ENCODE measurements at regions not wholly inside any gene's neighbourhood (a gene's known extent, or its start where the extent isn't known, plus 50 kb on each side); places are given as distances from the start of the nearest gene placed in this dataset.

- TF ChIP-seq POLR2A (IDR thresholded peaks at IDR 0.05; ENCODE audit: control extremely low read depth in 1 of 2, low read depth in 2 of 2, low read length in 2 of 2) = no peak
- no peak for TF ChIP-seq E2F6 (IDR thresholded peaks at IDR 0.05)
- no peak for TF ChIP-seq HDAC2 (IDR thresholded peaks at IDR 0.05; ENCODE audit: borderline replicate concordance in 1 of 2, low read depth in 2 of 2, low read length in 2 of 2)
- TF ChIP-seq EZH2 (IDR thresholded peaks at IDR 0.05; ENCODE audit: low read depth, low read length, severe bottlenecking) = no peak
- TF ChIP-seq, protein P1, sequence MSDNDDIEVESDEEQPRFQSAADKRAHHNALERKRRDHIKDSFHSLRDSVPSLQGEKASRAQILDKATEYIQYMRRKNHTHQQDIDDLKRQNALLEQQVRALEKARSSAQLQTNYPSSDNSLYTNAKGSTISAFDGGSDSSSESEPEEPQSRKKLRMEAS (IDR thresholded peaks at IDR 0.05) = no peak
- TF ChIP-seq SIN3A (conservative IDR thresholded peaks at IDR 0.05 in 1 of 2, IDR thresholded peaks at IDR 0.05 in 1 of 2; ENCODE audit: low read depth in 1 of 2, low read length in 2 of 2) = no peak
- TF ChIP-seq RAD21 (IDR thresholded peaks at IDR 0.05 in 1 of 2, conservative IDR thresholded peaks at IDR 0.05 in 1 of 2; ENCODE audit: low read depth in 2 of 2, low read length in 2 of 2) = no peak
- TF ChIP-seq CHD2 (IDR thresholded peaks at IDR 0.05; ENCODE audit: low read length) = no peak
- TF ChIP-seq CTCF (IDR thresholded peaks at IDR 0.05; ENCODE audit: control extremely low read depth in 1 of 3, insufficient read depth in 1 of 3, low read depth in 1 of 3, low read length in 3 of 3) = no peak
- TF ChIP-seq BCL11A (IDR thresholded peaks at IDR 0.05; ENCODE audit: low read depth in 2 of 2, low read length in 2 of 2) = no peak
- TF ChIP-seq KDM5A (IDR thresholded peaks at IDR 0.05; ENCODE audit: low read length) = no peak
- no peak for TF ChIP-seq CHD1 (IDR thresholded peaks at IDR 0.05; ENCODE audit: low read depth, low read length)
These were observed 102.3 kb upstream of the TENM4 start for GRCh38 chr11:79543101-79543500.

Data from H1 (cell line).